AG04450 (cell line): ENCODE measurements at regions not wholly inside any gene's neighbourhood (a gene's known extent, or its start where the extent isn't known, plus 50 kb on each side); places are given as distances from the start of the nearest gene placed in this dataset.

ENCODE experiments used
- CTCF ChIA-PET: fragments of 300-600, 350-600 bp; formaldehyde crosslinking; extraction: SDS; loops from one replicate; lab custom pipeline; 2022; ENCODE audit warnings: antibody characterized with exemption, inconsistent platforms; lab: Charles Lee
- POLR2A ChIA-PET: fragments of 350-600 bp; formaldehyde crosslinking; extraction: SDS; loops from one replicate; lab custom pipeline; 2021; ENCODE audit warnings: antibody characterized with exemption, inconsistent platforms; lab: Yijun Ruan, JAX
- DNase-seq: peaks from one replicate; pipeline ENCODE4 v3.0.0-alpha.2; 2011; ENCODE audit warnings: low read depth, low spot score
- H3K27ac ChIP-seq: one replicate; pipeline ENCODE4 v1.5.1; 2012; ENCODE audit warnings: low read depth, low read length, control low read depth
- H3K27me3 ChIP-seq: one replicate; pipeline ENCODE4 v1.6.0; 2012; ENCODE audit warnings: low read length; ENCODE audit not compliant: control insufficient read depth, insufficient read depth
- H3K4me3 ChIP-seq: 2 replicates; pipeline ENCODE4 v1.5.1; 2011; ENCODE audit warnings: mild to moderate bottlenecking, low read depth, low read length, control low read depth
- H3K9me3 ChIP-seq: 2 replicates; pipeline ENCODE4 v1.5.1; 2012; ENCODE audit warnings: low read length; ENCODE audit not compliant: control insufficient read depth, insufficient read depth
- CTCF ChIP-seq: IDR thresholded peaks from 2 replicates; pipeline ENCODE4 v1.5.1; 2011; ENCODE audit warnings: low read depth, low read length, control low read depth, inconsistent platforms

GRCh38 chr2:142236181-142236580 is 105.4 kb upstream of the LRP1B start:
- DNase-seq: no peak
- ChIA-PET POLR2A (no interaction called here), CTCF (no interaction called here)
- H3K27me3 ChIP-seq: no peaks in the 10 kb centered on the region
- no peak for TF ChIP-seq CTCF
- H3K27ac ChIP-seq: no peak overlapping the region
- no peak overlapping the region for H3K4me3 ChIP-seq
- H3K9me3 ChIP-seq: no peaks in the 10 kb centered on the region

GRCh38 chr2:142234741-142235140 is 103.9 kb upstream of the LRP1B start:
- Histone ChIP-seq H3K27me3 (no peaks in the 10 kb centered on the region), H3K9me3 (no peaks in the 10 kb centered on the region), H3K4me3 (no peak overlapping the region), H3K27ac (no peak overlapping the region)
- ChIA-PET CTCF (no interaction called here), POLR2A (no interaction called here)
- no peak for DNase-seq
- no peak for TF ChIP-seq CTCF

GRCh38 chr2:142223309-142223708 is 92.5 kb upstream of the LRP1B start:
- no peak for DNase-seq
- CTCF ChIA-PET: no interaction called here
- POLR2A ChIA-PET: no interaction called here
- TF ChIP-seq CTCF: no peak
- Histone ChIP-seq H3K27ac (no peak overlapping the region), H3K4me3 (no peak overlapping the region), H3K27me3 (no peaks in the 10 kb centered on the region), H3K9me3 (no peaks in the 10 kb centered on the region)

- H3K27ac ChIP-seq: no peak overlapping the region
- CTCF ChIA-PET: no interaction called here
- no peak overlapping the region for H3K4me3 ChIP-seq
- no peaks in the 10 kb centered on the region for H3K9me3 ChIP-seq
- no peak for DNase-seq
- H3K27me3 ChIP-seq: no peaks in the 10 kb centered on the region
- POLR2A ChIA-PET: no interaction called here
- TF ChIP-seq CTCF: no peak
Observed at GRCh38 chr2:142222715-142223114, 91.9 kb upstream of the LRP1B start.

GRCh38 chr2:142220901-142221300 is 90.1 kb upstream of the LRP1B start:
- POLR2A ChIA-PET: no interaction called here
- no peaks in the 10 kb centered on the region for H3K27me3 ChIP-seq
- no peak overlapping the region for H3K4me3 ChIP-seq
- DNase-seq: no peak
- no peaks in the 10 kb centered on the region for H3K9me3 ChIP-seq
- CTCF ChIA-PET: no interaction called here
- H3K27ac ChIP-seq: no peak overlapping the region
- TF ChIP-seq CTCF: no peak
